ENCODE measurements at regions not wholly inside any gene's neighbourhood (a gene's known extent, or its start where the extent isn't known, plus 50 kb on each side); places are given as distances from the start of the nearest gene placed in this dataset.

- H3K27ac ChIP-seq, result no peak overlapping the region
- no peak for TF ChIP-seq Cebpa-rat (IDR thresholded peaks at IDR 0.05)
- peaks cover 14 to 37% (median 28%) of the 10 kb centered on the region in 11 experiments for H3K9me3 ChIP-seq (replicated peaks in 1 of 11)
- H3K36me3 ChIP-seq, result no peaks in the 10 kb centered on the region
- no peak overlapping the region for H3K9ac ChIP-seq
- H3K4me1 ChIP-seq, result peaks cover 0 to 18% (median 14%) of the 10 kb centered on the region in 10 experiments; a peak in 15 of 20 replicates
- H4K20me1 ChIP-seq, result no peaks in the 10 kb centered on the region
- no peaks in the 10 kb centered on the region for H3K27me3 ChIP-seq
- H3K4me3 ChIP-seq, result no peak overlapping the region
- H3K4me2 ChIP-seq, result peak overlapping the region in 9 of 11 experiments; percentile 12 to 55 (median 23); a peak in 11 of 22 replicates
These were observed 76.4 kb upstream of the ITGA6 start for GRCh38 chr2:172350839-172351479.

DNA sequence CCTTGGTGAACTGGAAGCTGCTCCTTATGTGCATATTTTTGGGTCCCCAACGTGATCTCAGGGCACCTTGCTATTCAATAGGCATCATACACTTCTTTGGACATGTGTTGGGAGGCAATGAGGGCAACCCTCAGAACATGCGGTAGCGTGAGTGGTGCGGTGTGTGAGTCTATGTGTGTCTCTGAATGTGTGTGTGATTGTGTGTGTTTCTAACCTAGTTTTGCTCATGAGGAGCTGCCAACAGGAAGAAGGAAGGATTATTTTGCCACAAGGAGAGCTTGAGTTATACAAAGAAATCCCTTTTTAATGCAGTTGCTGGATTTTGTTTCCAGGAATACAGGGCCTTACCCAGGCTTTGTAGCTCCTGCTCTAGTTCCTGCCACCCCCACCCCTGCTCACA is 75.8 kb upstream of the ITGA6 start:
- H3K4me3 ChIP-seq, result no peak overlapping the region
- H3K27ac ChIP-seq, result no peak overlapping the region
- no peak overlapping the region for H3K4me2 ChIP-seq
- peaks cover 0 to 24% (median 20%) of the 10 kb centered on the region in 10 experiments; a peak in 16 of 20 replicates for H3K4me1 ChIP-seq
- TF ChIP-seq Cebpa-rat (IDR thresholded peaks at IDR 0.05), result no peak
- no peaks in the 10 kb centered on the region for H3K27me3 ChIP-seq
- no peak overlapping the region for H3K9ac ChIP-seq
- no peaks in the 10 kb centered on the region for H4K20me1 ChIP-seq
- H3K9me3 ChIP-seq (replicated peaks in 1 of 11), result peaks cover 10 to 34% (median 25%) of the 10 kb centered on the region in 11 experiments
- H3K36me3 ChIP-seq, result no peaks in the 10 kb centered on the region

- Histone ChIP-seq H3K4me1 (peaks cover 12 to 51% (median 47%) of the 10 kb centered on the region in 10 experiments), H3K4me3 (no peak overlapping the region), H3K4me2 (no peak overlapping the region), H3K9ac (no peak overlapping the region), H4K20me1 (no peaks in the 10 kb centered on the region), H3K36me3 (no peaks in the 10 kb centered on the region), H3K27me3 (no peaks in the 10 kb centered on the region), H3K27ac (no peak overlapping the region), H3K9me3 (replicated peaks in 1 of 11) (peaks cover 0 to 19% (median 10%) of the 10 kb centered on the region in 11 experiments; a peak in 10 of 22 replicates)
- TF ChIP-seq Cebpa-rat (IDR thresholded peaks at IDR 0.05), result no peak
These were observed 73.0 kb upstream of the ITGA6 start for GRCh38 chr2:172354347-172354746.

DNA sequence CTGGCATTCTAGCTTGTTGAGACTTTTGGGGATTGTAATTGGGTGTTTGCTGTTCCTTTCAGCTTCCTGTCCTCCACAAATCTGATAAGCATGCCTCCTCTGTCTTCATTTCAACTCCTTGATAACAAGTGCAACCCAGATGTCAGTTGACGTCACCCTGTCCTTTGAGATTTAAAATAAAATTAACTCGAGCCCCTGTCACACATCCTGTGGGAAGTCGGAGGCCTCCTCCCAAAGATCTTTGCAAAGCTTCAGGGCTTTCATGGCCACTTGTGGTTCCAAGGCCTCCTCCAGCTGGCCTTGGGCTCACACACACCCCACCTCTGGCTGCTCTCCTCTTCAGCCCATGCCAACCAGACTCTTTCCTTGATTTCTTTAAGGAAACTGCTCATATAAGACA is 69.9 kb upstream of the ITGA6 start:
- Histone ChIP-seq H3K27ac (peak overlapping the region in 7 of 11 experiments; percentile 18 to 73 (median 62); a peak in 13 of 22 replicates), H3K9ac (peak overlapping the region in 4 of 11 experiments; percentile 12 to 34 (median 16); a peak in 4 of 22 replicates), H3K4me1 (peaks cover 12 to 51% (median 38%) of the 10 kb centered on the region in 10 experiments), H3K9me3 (replicated peaks in 1 of 11) (peaks cover 0 to 19% (median 10%) of the 10 kb centered on the region in 11 experiments; a peak in 10 of 22 replicates), H3K27me3 (no peaks in the 10 kb centered on the region), H4K20me1 (no peaks in the 10 kb centered on the region), H3K4me2 (peak overlapping the region; percentile 62 to 84 (median 74)), H3K4me3 (0 out of 20 replicates have a peak overlapping the region, but pooled peaks of 1 of the 10 experiments have one; percentile 35), H3K36me3 (no peaks in the 10 kb centered on the region)
- no peak for TF ChIP-seq Cebpa-rat (IDR thresholded peaks at IDR 0.05)

DNA sequence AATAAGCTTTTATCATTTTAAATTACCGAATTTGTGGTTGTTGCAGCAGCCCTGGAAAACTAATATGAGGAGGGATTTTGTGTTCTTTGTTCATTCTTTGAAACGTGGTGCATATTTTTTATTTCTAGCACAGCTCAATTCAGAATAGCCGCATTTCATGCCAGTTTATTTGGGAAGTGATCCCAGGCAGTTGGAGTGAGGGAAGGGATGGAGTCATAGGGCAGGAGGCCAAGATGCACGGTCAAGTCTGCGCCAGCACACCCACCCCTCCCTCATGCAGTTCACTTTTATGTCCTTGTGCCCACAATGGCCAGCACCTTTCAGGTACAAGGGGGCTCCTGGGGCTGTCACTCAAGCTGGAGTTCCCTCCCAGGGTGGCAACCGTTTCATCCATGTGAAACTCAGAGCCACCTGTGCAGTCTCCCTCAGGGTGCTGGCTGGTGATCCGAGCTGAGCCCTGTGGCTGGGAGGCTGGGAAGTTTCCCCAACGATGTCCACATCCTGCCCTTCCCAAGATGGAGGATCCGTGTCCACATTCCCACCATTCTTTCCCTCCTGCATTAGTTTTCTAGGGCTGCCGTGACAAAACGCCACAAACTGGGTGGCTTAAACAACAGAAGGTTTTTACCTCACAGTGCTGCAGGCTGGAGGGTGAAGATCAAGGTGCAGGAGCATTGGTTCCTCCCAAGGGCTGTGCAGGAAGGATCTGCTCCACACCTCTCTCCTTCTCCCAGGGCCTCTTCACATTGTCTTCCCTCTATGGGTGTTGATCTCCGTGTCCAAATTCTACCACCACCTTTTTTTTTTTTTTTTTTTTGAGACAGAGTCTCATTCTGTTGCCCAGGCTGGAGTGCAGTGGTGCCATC is 68.5 kb upstream of the ITGA6 start:
- H3K4me2 ChIP-seq, result peak overlapping the region in 8 of 11 experiments; percentile 63 to 84 (median 78); a peak in 16 of 22 replicates
- peaks cover 12 to 51% (median 38%) of the 10 kb centered on the region in 10 experiments for H3K4me1 ChIP-seq
- H3K36me3 ChIP-seq, result no peaks in the 10 kb centered on the region
- peaks cover 0 to 19% (median 10%) of the 10 kb centered on the region in 11 experiments; a peak in 10 of 22 replicates for H3K9me3 ChIP-seq (replicated peaks in 1 of 11)
- H3K27me3 ChIP-seq, result no peaks in the 10 kb centered on the region
- no peak for TF ChIP-seq Cebpa-rat (IDR thresholded peaks at IDR 0.05)
- peak overlapping the region in 5 of 11 experiments; percentile 55 to 73 (median 66); a peak in 6 of 22 replicates for H3K27ac ChIP-seq
- H4K20me1 ChIP-seq, result no peaks in the 10 kb centered on the region
- no peak overlapping the region for H3K9ac ChIP-seq
- H3K4me3 ChIP-seq, result no peak overlapping the region

DNA sequence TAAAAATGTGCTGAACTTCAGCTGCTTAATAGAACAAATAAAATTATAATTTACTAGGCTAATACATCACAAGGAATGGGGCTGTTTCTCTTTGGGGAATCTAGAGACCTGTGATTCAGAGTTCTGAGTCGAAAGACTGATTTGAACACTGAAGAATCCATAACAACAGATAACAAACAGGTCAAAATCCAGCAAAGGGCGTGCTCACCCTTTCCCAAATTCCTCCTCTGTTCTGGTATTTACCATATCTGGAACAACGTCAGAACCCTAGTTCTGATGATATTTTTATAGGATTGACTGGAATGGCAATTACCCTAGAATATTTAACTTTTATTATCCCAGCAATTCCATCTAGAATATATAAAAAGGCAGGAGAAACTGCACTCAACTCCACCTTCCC is 66.0 kb upstream of the ITGA6 start:
- no peaks in the 10 kb centered on the region for H4K20me1 ChIP-seq
- H3K4me1 ChIP-seq, result peaks cover 12 to 41% (median 31%) of the 10 kb centered on the region in 10 experiments
- H3K4me3 ChIP-seq, result no peak overlapping the region
- H3K9ac ChIP-seq, result no peak overlapping the region
- peaks cover 0 to 8% (median 0%) of the 10 kb centered on the region in 11 experiments; a peak in 3 of 22 replicates for H3K9me3 ChIP-seq (replicated peaks in 1 of 11)
- no peaks in the 10 kb centered on the region for H3K36me3 ChIP-seq
- H3K4me2 ChIP-seq, result no peak overlapping the region
- no peak overlapping the region for H3K27ac ChIP-seq
- no peaks in the 10 kb centered on the region for H3K27me3 ChIP-seq
- no peak for TF ChIP-seq Cebpa-rat (IDR thresholded peaks at IDR 0.05)

GRCh38 chr2:172361840-172362239 is 65.5 kb upstream of the ITGA6 start:
- Histone ChIP-seq H3K27me3 (no peaks in the 10 kb centered on the region), H4K20me1 (no peaks in the 10 kb centered on the region), H3K4me3 (no peak overlapping the region), H3K9ac (no peak overlapping the region), H3K4me1 (peaks cover 12 to 36% (median 26%) of the 10 kb centered on the region in 10 experiments), H3K4me2 (no peak overlapping the region), H3K9me3 (replicated peaks in 1 of 11) (peaks cover 0 to 10% (median under 1%) of the 10 kb centered on the region in 11 experiments; a peak in 5 of 22 replicates), H3K27ac (no peak overlapping the region), H3K36me3 (no peaks in the 10 kb centered on the region)
- no peak for TF ChIP-seq Cebpa-rat (IDR thresholded peaks at IDR 0.05)

DNA sequence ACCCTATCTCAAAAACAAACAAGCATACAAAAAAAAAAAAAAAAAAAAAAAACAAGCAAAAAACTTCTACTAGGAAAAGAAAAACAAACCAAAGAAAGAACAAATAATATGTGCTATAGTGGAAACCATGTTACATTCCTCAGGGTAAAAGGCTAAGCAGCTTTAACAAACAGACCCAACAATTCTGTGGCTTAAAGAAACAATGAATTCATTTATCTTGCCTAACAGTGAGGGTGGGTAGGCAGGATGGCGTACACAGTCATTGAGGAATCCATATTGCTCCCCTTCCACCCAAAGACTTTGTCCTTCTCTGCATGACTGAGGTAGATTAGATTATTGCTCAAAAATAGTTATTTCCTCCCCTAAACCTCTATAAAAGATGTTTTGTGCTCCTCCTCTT is 63.1 kb upstream of the ITGA6 start:
- no peak overlapping the region for H3K9ac ChIP-seq
- no peak overlapping the region for H3K4me2 ChIP-seq
- no peaks in the 10 kb centered on the region for H4K20me1 ChIP-seq
- H3K4me1 ChIP-seq, result peaks cover 0 to 12% (median 2%) of the 10 kb centered on the region in 10 experiments; a peak in 9 of 20 replicates
- no peak for TF ChIP-seq Cebpa-rat (IDR thresholded peaks at IDR 0.05)
- H3K36me3 ChIP-seq, result peaks cover 0 to 5% (median 0%) of the 10 kb centered on the region in 11 experiments; a peak in 1 of 22 replicates
- H3K4me3 ChIP-seq, result no peak overlapping the region
- peaks cover 13 to 28% (median 19%) of the 10 kb centered on the region in 11 experiments for H3K9me3 ChIP-seq (replicated peaks in 1 of 11)
- H3K27ac ChIP-seq, result no peak overlapping the region; a peak in 1 of 22 replicates
- no peaks in the 10 kb centered on the region for H3K27me3 ChIP-seq

Data from BLaER1 treated with 17β-estradiol and CSF1 and Interleukin-3, amounts not matched to agents 10 nM and 100 nM (cell line).